GM19455 (cell line): ENCODE measurements at regions not wholly inside any gene's neighbourhood (a gene's known extent, or its start where the extent isn't known, plus 50 kb on each side); places are given as distances from the start of the nearest gene placed in this dataset.

Experiments used
- ATAC-seq: cut with Tn5 transposase; IDR thresholded peaks from one replicate; pipeline ENCODE4 v1.9.1; 2021; ENCODE audit not compliant: unreplicated experiment

DNA sequence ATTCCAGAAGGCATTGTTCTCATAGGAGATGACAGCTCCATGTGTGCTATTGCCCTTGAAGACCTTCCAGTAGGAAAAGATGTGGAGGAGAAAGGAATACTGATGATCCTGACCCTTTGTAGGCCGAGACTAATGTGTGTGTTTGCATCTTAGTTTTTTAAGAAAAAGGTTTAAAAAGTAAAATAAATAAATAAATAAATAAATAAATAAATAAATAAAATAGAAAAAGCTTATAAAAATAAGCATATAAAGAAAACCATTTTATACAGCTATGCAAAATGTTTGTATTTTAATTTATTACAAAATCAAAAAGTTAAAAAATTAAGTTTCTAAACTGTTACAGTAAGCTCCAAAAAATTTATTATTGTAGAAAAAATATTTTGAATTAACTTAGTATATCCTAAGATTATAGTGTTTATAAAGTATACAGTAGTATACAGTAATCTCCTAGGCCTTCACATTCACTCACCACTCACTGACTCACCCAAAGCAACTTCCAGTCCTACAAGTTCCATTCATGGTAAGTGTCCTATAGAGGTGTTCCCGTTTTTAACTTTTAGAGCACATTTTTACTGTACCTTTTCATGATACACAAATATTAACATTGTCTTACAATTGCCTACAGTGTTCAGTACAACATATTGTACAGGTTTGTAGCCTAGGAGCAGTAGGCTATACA lies 435.2 kb upstream of the SEMA3A start:
- no peak for ATAC-seq

DNA sequence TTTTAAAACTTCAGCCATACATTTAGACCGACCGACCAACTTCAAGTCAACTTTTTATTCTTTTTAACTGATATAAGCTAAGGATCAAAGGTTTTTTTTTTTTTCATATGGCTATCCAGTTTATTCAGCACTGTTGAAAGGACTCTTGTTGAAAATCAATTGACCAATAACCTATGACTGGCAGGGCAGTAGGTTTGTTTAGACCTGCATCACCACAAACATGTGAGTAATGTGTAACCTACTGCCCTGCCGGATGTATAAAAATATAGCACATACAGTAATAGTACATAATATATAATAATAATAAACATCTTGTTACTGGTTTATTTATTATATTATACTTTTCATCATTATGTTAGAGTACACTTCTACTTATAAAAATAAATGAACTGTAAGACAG lies 434.6 kb upstream of the SEMA3A start:
- no peak for ATAC-seq

DNA sequence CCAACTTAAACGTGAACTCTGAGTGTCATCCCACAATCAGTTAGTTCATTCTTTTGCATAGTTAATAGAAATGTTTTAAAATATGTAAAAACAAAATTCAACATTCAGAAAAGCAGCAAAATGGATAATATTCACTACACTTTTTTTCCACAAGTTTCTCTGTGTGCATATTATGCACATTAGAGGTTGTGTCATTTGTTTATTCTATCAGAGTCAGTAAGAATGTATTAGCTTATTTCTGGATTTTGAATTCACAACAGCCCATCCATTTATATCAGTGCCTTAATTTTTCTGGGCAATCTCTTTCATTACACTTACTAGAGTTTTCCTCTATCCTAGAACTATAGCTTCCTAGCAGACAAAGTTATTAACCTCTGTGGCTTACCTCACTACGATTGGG lies 432.7 kb upstream of the SEMA3A start:
- no peak for ATAC-seq

DNA sequence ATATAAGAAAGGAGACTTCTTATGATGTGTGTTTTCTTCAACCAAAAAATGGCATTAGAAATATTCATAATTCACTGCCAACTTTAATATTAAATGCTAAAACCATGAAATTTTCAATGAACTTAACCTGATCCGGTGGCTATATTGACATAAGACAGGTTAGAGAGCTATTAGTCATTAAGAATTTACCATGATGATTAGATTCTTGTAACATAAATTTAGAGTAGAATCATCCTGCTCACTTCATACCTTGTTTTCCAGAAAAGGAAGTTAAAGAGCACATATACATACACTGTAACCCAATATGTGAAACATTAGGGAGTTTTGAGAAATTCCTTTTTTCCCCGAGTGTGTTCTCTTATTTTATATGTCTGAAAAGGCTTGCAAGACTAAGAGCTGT lies 430.3 kb upstream of the SEMA3A start:
- no peak for ATAC-seq

DNA sequence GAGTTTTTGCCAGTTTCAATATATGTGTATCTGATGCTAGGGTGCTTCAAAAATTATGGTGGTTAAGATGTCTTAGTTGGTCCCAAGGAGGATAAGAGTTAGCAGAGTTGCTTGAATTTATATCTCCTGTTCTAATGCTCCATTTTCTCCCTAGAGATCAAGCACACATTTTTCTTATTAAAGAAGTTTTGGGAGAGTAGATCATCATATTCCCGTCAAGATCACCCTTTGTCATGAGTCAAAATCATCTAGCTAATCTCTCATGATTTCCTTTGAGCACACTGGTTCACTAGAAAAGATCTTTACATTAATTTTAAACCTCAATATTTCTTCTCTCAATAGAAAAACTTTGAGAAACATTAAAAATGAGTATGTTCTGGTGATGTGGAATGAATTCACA lies 429.9 kb upstream of the SEMA3A start:
- ATAC-seq, result no peak

GRCh38 chr7:84617265-84618030 lies 422.9 kb upstream of the SEMA3A start:
- ATAC-seq, result no peak

DNA sequence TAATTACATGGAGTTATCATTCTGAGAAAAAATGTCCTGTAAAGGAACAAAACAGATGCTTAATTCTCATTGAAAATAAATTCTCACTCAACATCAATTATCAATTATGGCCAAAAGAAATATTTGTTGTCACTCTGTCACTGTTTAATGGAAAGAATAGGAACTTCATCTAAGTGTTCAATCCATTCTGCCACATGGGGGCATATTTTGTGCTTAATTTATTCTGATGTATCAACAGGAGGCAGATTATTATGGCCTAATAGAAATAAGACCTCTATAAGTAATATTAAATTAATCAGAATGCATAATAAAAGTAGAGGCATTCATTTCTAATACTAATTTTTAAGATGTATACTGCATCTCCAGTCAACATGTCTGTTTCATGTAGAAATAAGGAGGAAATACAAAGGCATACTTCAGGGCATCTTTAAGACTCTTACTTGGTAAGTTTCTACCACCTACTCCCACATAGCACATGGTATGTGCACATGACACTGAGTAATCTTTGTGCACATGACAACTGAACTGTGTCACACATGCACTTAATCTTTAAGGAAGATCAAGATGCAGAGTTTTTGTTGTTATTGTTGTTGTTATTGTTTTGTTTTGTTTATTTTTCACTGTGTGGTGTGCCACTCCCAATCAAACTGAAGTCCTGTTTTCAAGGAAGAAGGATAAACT lies 420.4 kb upstream of the SEMA3A start:
- no peak for ATAC-seq

GRCh38 chr7:84612981-84613681 lies 418.5 kb upstream of the SEMA3A start:
- no peak for ATAC-seq

GRCh38 chr7:84611391-84611790 lies 416.8 kb upstream of the SEMA3A start:
- ATAC-seq, result no peak

GRCh38 chr7:84610390-84610789 lies 415.8 kb upstream of the SEMA3A start:
- ATAC-seq, result no peak

GRCh38 chr7:84605301-84605700 lies 410.7 kb upstream of the SEMA3A start:
- no peak for ATAC-seq

DNA sequence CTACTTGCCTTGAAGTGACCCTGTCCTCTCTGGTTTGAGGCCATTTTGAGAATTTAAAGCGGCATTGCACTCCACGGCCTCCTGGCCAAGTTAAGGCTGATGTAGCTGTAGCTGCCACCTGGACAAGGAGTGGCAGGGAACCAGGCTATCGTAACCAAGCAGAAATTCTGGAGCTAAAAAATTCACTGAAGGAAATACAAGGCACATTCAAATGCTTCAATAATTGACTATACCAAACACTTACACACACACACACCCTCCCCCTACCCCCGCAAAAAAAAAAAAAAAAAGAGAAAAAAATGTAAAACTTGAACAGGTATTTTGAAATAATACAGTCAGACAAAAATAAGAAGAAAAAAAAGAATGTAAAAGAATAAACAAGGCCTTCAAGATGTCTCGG lies 409.0 kb upstream of the SEMA3A start:
- no peak for ATAC-seq

GRCh38 chr7:84595026-84595425 lies 400.4 kb upstream of the SEMA3A start:
- ATAC-seq, result no peak

GRCh38 chr7:84591897-84592296 lies 397.3 kb upstream of the SEMA3A start:
- ATAC-seq, result no peak

DNA sequence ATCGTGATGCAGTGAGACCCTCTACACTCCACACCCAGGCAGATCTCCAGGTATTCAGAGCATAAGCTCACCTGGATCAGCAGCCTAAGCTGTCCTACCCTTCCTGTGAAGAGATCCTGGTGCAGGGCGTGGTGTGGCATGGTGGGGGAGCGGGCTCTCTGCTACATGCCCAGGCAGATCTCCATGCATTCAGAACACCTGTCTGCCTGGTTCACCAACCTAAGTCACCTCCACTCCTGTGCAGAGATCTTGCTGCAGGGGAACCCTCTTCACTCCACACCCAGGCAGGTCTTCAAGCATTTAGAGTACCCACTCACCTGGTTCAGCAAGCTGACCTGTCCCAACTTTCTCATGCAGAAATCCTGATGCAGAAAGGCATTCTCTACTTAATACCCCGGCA lies 394.4 kb upstream of the SEMA3A start:
- no peak for ATAC-seq

GRCh38 chr7:84583331-84583730 lies 388.7 kb upstream of the SEMA3A start:
- ATAC-seq, result no peak

- no peak for ATAC-seq
These were observed 388.2 kb upstream of the SEMA3A start for GRCh38 chr7:84582747-84583146.

GRCh38 chr7:84578825-84579224 lies 384.2 kb upstream of the SEMA3A start:
- no peak for ATAC-seq

GRCh38 chr7:84568781-84569180 lies 374.2 kb upstream of the SEMA3A start:
- no peak for ATAC-seq

DNA sequence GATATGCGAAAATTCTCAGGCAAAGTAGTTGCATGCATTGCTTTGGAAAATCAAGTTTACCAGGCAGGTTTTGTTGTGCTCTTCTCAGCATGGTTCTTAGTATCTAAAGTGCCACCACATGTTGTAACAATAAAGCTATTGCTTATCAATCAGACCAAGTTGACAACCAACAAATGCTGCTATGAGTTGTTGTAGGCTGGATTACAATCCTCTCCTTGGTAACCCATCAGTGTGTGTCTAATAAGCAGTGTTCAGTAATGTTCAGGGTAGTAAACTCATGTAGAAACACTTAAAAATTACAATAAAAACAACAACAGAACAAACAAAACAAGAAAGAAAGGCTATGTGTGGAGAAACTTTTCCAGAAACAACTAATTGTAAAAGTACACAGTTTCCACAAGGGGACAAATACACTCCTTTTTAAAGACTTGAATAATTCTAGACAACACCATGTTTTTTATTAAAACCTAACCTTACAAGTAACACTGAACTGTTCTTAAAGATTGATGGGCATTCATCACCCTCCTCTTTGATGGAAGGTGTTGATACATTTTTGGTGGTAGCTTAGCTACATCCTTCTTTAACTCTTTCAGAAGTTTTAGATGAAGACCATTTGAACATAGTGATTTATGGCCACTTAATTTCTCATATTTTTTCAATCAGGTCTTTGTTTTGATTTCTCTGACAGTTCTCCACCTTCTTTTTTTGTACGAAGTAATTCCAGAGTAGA lies 370.9 kb upstream of the SEMA3A start:
- no peak for ATAC-seq

GRCh38 chr7:84553711-84554110 lies 359.1 kb upstream of the SEMA3A start:
- no peak for ATAC-seq
